Spleen (tissue), 7 donors: ENCODE measurements at regions not wholly inside any gene's neighbourhood (a gene's known extent, or its start where the extent isn't known, plus 50 kb on each side); places are given as distances from the start of the nearest gene placed in this dataset.

Source experiments
- CTCF ChIP-seq, 11 experiments: fragments of 200-600 bp in 7 of 11; fragments of 450-650 bp in 4 of 11; sonication (generic) in 4 of 11; IDR thresholded peaks in 8 of 11; conservative IDR thresholded peaks in 3 of 11; 1 replicate in 7 of 11; 2 replicates in 4 of 11; pipeline versions ENCODE4 v1.4.0 to v1.8.0; 2016 to 2021; ENCODE audit warnings: antibody characterized with exemption in 11 of 11, inconsistent platforms in 4 of 11, mild to moderate bottlenecking in 1 of 11
- POLR2A ChIP-seq, 3 donors: fragments of 450-650 bp; IDR thresholded peaks; one replicate each; pipeline ENCODE4 v1.5.1; 2017; ENCODE audit warnings: antibody characterized with exemption in 3 of 3, mild to moderate bottlenecking in 1 of 3
- POLR2AphosphoS5 ChIP-seq, 3 donors: sonication (generic); formaldehyde crosslinking; IDR thresholded peaks; one replicate each; pipeline ENCODE4 v1.5.1; 2017; ENCODE audit warnings: antibody characterized with exemption in 3 of 3
- donor health status: DM: no; HTN: no; CAD: no; lungs with moderate emphysema.
- donor health status: DM: no; HTN: no; CAD: no.
- donor health status: DM: no; HTN: no; CAD: no.

DNA sequence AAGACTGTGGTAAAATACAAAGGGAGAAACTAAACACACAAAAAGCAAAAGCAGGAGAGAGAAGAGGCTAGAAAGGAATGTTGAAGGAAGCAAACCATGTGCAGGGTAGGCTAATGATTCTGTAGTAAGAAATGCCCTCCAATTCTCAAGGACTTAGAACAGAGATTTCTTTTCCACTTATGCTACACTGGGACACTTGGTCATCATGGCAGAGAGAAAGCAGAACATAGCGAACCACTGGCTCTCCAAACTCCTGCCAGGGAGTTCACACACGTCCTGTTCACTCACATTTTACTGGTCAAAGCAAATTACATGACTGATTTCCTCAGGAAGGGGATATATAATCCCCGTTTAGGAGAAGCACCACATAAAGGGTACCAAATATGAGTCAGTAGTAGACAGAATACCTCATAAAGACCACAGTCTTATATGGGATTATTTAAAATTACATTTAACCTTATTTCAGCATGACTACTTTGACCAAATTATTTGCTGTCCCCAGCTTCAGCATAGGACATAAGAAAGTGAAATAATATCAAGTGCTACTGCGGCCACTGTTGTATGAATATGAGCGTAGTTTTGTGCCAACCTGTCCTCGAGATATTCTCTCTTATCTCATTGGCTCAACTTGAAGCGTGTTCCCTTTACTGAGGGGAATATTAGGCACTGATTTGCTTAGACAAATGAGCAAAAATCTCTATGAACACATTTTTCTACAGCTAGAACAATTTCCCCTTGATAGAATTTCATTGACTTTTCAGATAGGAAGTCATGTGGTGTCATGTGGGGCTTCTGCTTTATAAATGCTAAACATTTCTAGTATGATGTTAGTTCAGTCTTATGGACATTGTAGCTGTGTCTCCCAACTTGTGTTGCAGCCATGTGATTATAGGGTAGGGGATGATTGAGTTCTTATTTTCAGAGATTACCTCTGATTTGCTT lies 81.7 kb downstream of the FAM161A start:
- TF ChIP-seq CTCF (IDR thresholded peaks at IDR 0.05 in 8 of 11, conservative IDR thresholded peaks at IDR 0.05 in 3 of 11) (no peak), POLR2AphosphoS5 (IDR thresholded peaks at IDR 0.05) (no peak), POLR2A (IDR thresholded peaks at IDR 0.05) (no peak)
